ENCODE measurements at regions not wholly inside any gene's neighbourhood (a gene's known extent, or its start where the extent isn't known, plus 50 kb on each side); places are given as distances from the start of the nearest gene placed in this dataset.

DNA sequence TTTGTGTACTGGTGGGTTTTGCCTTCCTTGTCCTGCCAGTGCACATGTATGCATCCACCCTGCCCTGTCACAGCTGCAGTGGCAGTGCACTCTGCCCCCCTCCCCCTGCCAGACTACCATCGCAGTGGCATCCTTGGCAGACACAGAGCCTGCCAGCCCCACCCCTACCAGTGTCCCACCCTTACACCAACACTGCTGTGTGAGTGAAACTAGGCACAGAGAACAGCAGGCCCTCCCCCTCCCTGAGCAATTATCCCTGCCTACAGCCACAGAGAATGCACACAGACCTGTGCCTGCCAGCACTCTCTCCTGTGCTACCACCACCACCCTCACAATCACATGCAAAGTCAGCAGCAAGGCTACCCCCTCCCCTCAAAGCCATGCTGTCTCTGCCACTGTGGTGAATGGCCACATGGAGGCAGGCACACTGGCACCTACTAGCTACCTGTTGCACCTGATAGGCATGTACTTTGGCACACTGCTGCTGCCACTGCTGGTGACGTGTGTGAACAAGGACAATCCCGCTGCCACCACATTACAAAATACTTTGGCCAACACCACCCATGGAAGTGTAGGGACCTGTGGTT lies 239.8 kb downstream of the CALCRL start:
- no peaks in the 10 kb centered on the region for H3K36me3 ChIP-seq (ENCODE audit: control insufficient read depth in 2 of 2, extremely low read depth in 1 of 2, insufficient read depth in 2 of 2, low read length in 2 of 2)
- DNase-seq (ENCODE audit: low read depth, low spot score) (no peak), FAIRE-seq (no peak)
- no peak overlapping the region for H3K9ac ChIP-seq (ENCODE audit: control insufficient read depth, extremely low read depth, insufficient read depth, low read length)
- H3K79me2 ChIP-seq (ENCODE audit: control insufficient read depth, insufficient read depth, low read length), result no peaks in the 10 kb centered on the region
- dilution Hi-C loops (cut with MboI; ENCODE audit: extremely low pct_ligation_motif_present, low sequenced_read_pairs), result no loop called here
- no peak for TF ChIP-seq EZH2 (IDR thresholded peaks at IDR 0.05; ENCODE audit: low read length)
- TF ChIP-seq, protein P1, sequence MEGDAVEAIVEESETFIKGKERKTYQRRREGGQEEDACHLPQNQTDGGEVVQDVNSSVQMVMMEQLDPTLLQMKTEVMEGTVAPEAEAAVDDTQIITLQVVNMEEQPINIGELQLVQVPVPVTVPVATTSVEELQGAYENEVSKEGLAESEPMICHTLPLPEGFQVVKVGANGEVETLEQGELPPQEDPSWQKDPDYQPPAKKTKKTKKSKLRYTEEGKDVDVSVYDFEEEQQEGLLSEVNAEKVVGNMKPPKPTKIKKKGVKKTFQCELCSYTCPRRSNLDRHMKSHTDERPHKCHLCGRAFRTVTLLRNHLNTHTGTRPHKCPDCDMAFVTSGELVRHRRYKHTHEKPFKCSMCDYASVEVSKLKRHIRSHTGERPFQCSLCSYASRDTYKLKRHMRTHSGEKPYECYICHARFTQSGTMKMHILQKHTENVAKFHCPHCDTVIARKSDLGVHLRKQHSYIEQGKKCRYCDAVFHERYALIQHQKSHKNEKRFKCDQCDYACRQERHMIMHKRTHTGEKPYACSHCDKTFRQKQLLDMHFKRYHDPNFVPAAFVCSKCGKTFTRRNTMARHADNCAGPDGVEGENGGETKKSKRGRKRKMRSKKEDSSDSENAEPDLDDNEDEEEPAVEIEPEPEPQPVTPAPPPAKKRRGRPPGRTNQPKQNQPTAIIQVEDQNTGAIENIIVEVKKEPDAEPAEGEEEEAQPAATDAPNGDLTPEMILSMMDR (optimal IDR thresholded peaks at IDR 0.05 in 1 of 3, IDR thresholded peaks at IDR 0.05 in 1 of 3, conservative IDR thresholded peaks at IDR 0.05 in 1 of 3; ENCODE audit: extremely low read depth in 1 of 3, insufficient read depth in 2 of 3, low read length in 3 of 3), result no peak
- H3K9me1 ChIP-seq (ENCODE audit: control insufficient read depth, extremely low read depth, insufficient read depth, low read length), result no peaks in the 10 kb centered on the region
- no peaks in the 10 kb centered on the region for H4K20me1 ChIP-seq (ENCODE audit: control insufficient read depth, extremely low read depth, insufficient read depth, low read length)
- H3K4me2 ChIP-seq (ENCODE audit: control insufficient read depth, extremely low read depth, insufficient read depth, low read depth, low read length), result no peak overlapping the region
- H3K9me3 ChIP-seq (ENCODE audit: control insufficient read depth, low read depth, low read length), result no peaks in the 10 kb centered on the region
- H3K27me3 ChIP-seq (ENCODE audit: control insufficient read depth, extremely low read depth, insufficient read depth, low read length), result no peaks in the 10 kb centered on the region
- H2AFZ ChIP-seq (ENCODE audit: control insufficient read depth, low read length), result no peak overlapping the region
- no peaks in the 10 kb centered on the region for H3K4me1 ChIP-seq (ENCODE audit: control insufficient read depth, extremely low read depth, insufficient read depth, low read length)
- no peak overlapping the region for H3K4me3 ChIP-seq (ENCODE audit: control insufficient read depth in 2 of 3, extremely low read depth in 1 of 3, insufficient read depth in 2 of 3, low read depth in 1 of 3, low read length in 3 of 3)
- H3K27ac ChIP-seq (ENCODE audit: control insufficient read depth, insufficient read depth, low read length), result no peak overlapping the region

- H3K4me3 ChIP-seq (ENCODE audit: control insufficient read depth in 2 of 3, extremely low read depth in 1 of 3, insufficient read depth in 2 of 3, low read depth in 1 of 3, low read length in 3 of 3), result no peak overlapping the region
- FAIRE-seq, result no peak
These were observed 240.9 kb downstream of the CALCRL start for GRCh38 chr2:187207126-187207525.

More at GRCh38 chr2:187207126-187207525, 240.9 kb downstream of the CALCRL start:
- H3K79me2 ChIP-seq (ENCODE audit: control insufficient read depth, insufficient read depth, low read length), result no peaks in the 10 kb centered on the region
- dilution Hi-C loops (cut with MboI; ENCODE audit: extremely low pct_ligation_motif_present, low sequenced_read_pairs), result no loop called here
- no peaks in the 10 kb centered on the region for H3K9me3 ChIP-seq (ENCODE audit: control insufficient read depth, low read depth, low read length)
- H2AFZ ChIP-seq (ENCODE audit: control insufficient read depth, low read length), result no peak overlapping the region
- no peak for DNase-seq (ENCODE audit: low read depth, low spot score)
- no peaks in the 10 kb centered on the region for H3K27me3 ChIP-seq (ENCODE audit: control insufficient read depth, extremely low read depth, insufficient read depth, low read length)
- no peak overlapping the region for H3K27ac ChIP-seq (ENCODE audit: control insufficient read depth, insufficient read depth, low read length)
- H3K36me3 ChIP-seq (ENCODE audit: control insufficient read depth in 2 of 2, extremely low read depth in 1 of 2, insufficient read depth in 2 of 2, low read length in 2 of 2), result no peaks in the 10 kb centered on the region
- H3K4me2 ChIP-seq (ENCODE audit: control insufficient read depth, extremely low read depth, insufficient read depth, low read depth, low read length), result no peak overlapping the region
- H3K4me1 ChIP-seq (ENCODE audit: control insufficient read depth, extremely low read depth, insufficient read depth, low read length), result no peaks in the 10 kb centered on the region
- no peaks in the 10 kb centered on the region for H3K9me1 ChIP-seq (ENCODE audit: control insufficient read depth, extremely low read depth, insufficient read depth, low read length)
- H4K20me1 ChIP-seq (ENCODE audit: control insufficient read depth, extremely low read depth, insufficient read depth, low read length), result no peaks in the 10 kb centered on the region
- TF ChIP-seq, protein P1 (optimal IDR thresholded peaks at IDR 0.05 in 1 of 3, IDR thresholded peaks at IDR 0.05 in 1 of 3, conservative IDR thresholded peaks at IDR 0.05 in 1 of 3; ENCODE audit: extremely low read depth in 1 of 3, insufficient read depth in 2 of 3, low read length in 3 of 3), result no peak
- TF ChIP-seq EZH2 (IDR thresholded peaks at IDR 0.05; ENCODE audit: low read length), result no peak
- no peak overlapping the region for H3K9ac ChIP-seq (ENCODE audit: control insufficient read depth, extremely low read depth, insufficient read depth, low read length)

Data from keratinocyte (primary cell).